ENCODE measurements at regions not wholly inside any gene's neighbourhood (a gene's known extent, or its start where the extent isn't known, plus 50 kb on each side); places are given as distances from the start of the nearest gene placed in this dataset.
"Not testable (repeated sequence)": the region's sequence is repeated elsewhere in the genome, so short reads cannot be mapped to it uniquely, and the experiment has no call there.

GRCh38 chr1:208343226-208343625 is 99.0 kb upstream of the PLXNA2 start:
- DNase-seq (no peak), ATAC-seq (no peak)
- intact Hi-C loops (cut with DNase I, micrococcal nuclease), result no loop called here

- DNase-seq (no peak), ATAC-seq (no peak)
- intact Hi-C loops (cut with DNase I, micrococcal nuclease), result no loop called here
These were observed 100.1 kb upstream of the PLXNA2 start for GRCh38 chr1:208344202-208344857.

DNA sequence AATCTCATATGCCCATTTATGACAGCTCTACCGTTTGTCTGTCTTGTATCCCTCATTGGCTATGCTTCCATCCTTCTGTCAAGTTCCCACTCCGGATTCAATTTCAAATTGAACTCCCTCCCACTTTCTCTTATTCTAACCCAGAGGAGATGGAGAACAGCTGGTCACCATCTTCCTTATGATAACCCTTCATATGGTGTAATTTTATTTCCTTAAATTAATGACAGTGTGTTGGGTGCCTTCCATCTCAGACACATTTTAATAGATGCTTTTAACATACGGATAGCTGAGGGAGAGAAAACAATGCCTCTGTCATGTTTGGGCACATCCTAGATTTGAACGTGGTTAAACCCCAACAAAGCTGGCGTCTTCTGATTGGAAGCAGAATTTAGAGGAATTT is 103.0 kb upstream of the PLXNA2 start:
- ATAC-seq (no peak), DNase-seq (no peak)
- intact Hi-C loops (cut with DNase I, micrococcal nuclease), result no loop called here

- no peak for DNase-seq
- intact Hi-C loops (cut with DNase I, micrococcal nuclease), result no loop called here
These were observed 105.6 kb upstream of the PLXNA2 start for GRCh38 chr1:208349694-208350330.

DNA sequence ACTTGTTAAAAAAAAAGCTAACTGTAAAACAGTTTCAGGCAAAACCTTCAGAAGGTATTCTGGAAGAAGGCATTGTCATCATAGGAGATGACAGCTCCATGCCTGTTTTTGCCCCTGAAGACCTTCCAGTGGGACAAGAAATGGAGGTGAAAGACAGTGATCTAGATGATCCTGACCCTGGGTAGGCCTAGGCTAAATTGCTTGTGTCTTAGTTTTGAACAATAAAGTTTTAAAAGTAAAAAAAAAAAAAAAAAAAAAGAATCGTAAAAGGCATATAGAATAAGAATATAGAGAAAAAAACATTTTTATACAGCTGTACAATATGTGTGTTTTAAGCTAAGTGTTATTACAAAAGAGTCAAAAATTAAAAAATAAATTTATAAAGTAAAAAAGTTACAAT is 106.6 kb upstream of the PLXNA2 start:
- ATAC-seq, result no peak
- intact Hi-C loops (cut with DNase I, micrococcal nuclease), result no loop called here
- DNase-seq, result no peak

More at GRCh38 chr1:208349694-208350330, 105.6 kb upstream of the PLXNA2 start:
- no peak for ATAC-seq

- intact Hi-C loops (cut with DNase I, micrococcal nuclease), result no loop called here
- ATAC-seq, result no peak
- no peak for DNase-seq
These were observed 107.7 kb upstream of the PLXNA2 start for GRCh38 chr1:208351838-208352237.

GRCh38 chr1:208353797-208354196 is 109.6 kb upstream of the PLXNA2 start:
- ATAC-seq; DNase-seq; intact Hi-C loops (cut with DNase I, micrococcal nuclease): not testable (repeated sequence)

DNA sequence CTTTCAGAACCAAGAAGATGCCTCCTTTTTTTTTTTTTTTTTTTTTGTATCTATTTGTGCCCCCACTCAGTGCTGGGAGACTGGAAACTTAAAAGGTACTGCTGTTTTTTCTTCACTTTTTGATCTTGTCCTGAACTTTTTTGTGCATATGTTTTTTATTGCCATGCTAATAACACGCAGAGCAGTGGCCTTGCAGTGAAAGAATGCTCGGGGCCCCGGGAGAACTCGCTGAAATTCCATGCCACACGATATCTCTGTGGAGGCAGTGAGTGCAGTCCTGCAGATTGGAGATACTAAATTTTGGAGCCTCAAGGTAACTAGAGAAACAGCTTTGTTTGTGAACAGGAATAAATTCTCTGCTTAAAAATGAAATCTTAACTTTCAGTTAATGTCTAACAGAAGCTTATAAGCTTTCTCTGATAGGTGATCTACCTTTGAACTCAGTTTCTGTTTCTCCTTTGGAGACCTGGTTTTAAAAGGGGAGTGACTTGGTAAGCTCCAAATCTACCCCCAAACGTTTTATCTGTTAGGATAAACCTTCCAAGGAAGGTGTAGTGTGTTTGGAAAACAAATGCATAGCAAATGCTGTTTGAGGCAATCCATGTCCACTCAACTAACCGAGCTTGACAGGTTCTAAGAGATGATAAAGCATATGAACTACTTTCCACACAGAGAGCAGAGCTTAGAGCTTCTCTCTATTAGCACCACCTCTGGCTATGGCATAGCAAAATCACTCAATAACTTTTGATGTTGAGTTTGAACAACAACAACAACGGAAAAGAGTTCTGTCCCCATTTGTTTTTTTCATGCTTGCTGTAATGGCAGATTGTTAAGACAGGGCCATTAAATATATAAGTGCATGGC is 113.7 kb upstream of the PLXNA2 start:
- no peak for DNase-seq
- intact Hi-C loops (cut with DNase I, micrococcal nuclease), result no loop called here
- peak; percentile 32 for ATAC-seq

- DNase-seq (no peak), ATAC-seq (no peak)
- intact Hi-C loops (cut with DNase I, micrococcal nuclease), result no loop called here
These were observed 114.5 kb upstream of the PLXNA2 start for GRCh38 chr1:208358651-208359050.

DNA sequence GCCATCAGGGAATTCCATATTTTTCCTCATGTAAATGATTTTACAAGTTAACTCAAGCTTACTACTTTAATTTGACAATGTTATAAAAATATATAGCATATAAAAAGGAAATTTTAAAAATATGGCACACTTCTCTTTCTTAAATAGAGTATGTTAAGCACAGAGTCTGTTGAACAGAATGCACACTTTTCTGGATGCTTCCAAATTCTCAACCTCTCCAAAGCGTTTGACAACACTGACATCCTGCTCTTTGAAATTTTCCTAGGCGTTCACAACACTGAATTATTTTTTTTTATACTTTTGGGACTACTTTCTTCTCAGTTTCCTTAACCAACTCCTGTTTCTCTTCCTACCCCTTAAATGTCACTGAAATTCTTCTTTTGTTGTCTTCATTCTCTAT is 117.8 kb upstream of the PLXNA2 start:
- intact Hi-C loops (cut with DNase I, micrococcal nuclease), result no loop called here
- DNase-seq, result no peak
- no peak for ATAC-seq

GRCh38 chr1:208366559-208366958 is 122.4 kb upstream of the PLXNA2 start:
- DNase-seq (no peak), ATAC-seq (no peak)
- intact Hi-C loops (cut with DNase I, micrococcal nuclease), result no loop called here

- no peak for DNase-seq
- intact Hi-C loops (cut with DNase I, micrococcal nuclease), result no loop called here
- no peak for ATAC-seq
These were observed 124.9 kb upstream of the PLXNA2 start for GRCh38 chr1:208369045-208369444.

GRCh38 chr1:208369658-208370057 is 125.5 kb upstream of the PLXNA2 start:
- ATAC-seq (no peak), DNase-seq (no peak)
- intact Hi-C loops (cut with DNase I, micrococcal nuclease), result no loop called here

GRCh38 chr1:208374391-208374941 is 130.3 kb upstream of the PLXNA2 start:
- intact Hi-C loops (cut with DNase I, micrococcal nuclease), result no loop called here
- ATAC-seq (no peak), DNase-seq (no peak)

DNA sequence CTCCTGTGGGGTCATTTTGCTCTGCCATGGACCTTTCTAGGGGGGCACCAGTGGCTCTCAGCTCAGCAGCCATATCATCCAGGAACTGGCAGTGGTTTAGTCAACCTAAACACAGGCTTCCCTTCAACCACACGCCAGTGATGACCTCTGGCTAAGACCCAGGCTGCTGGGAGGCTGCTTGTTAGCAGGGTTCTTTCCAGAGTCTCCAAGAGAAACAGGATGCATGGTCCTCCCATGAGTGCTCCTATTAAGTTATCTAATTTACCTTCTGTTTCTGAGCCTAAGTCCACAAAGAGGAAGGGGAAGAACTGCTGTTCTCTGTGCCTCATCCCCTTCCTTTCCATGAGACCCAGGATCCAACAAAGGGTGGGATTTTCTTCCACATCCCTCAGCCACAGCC is 137.3 kb upstream of the PLXNA2 start:
- intact Hi-C loops (cut with DNase I, micrococcal nuclease), result no loop called here
- no peak for ATAC-seq
- DNase-seq, result no peak

DNA sequence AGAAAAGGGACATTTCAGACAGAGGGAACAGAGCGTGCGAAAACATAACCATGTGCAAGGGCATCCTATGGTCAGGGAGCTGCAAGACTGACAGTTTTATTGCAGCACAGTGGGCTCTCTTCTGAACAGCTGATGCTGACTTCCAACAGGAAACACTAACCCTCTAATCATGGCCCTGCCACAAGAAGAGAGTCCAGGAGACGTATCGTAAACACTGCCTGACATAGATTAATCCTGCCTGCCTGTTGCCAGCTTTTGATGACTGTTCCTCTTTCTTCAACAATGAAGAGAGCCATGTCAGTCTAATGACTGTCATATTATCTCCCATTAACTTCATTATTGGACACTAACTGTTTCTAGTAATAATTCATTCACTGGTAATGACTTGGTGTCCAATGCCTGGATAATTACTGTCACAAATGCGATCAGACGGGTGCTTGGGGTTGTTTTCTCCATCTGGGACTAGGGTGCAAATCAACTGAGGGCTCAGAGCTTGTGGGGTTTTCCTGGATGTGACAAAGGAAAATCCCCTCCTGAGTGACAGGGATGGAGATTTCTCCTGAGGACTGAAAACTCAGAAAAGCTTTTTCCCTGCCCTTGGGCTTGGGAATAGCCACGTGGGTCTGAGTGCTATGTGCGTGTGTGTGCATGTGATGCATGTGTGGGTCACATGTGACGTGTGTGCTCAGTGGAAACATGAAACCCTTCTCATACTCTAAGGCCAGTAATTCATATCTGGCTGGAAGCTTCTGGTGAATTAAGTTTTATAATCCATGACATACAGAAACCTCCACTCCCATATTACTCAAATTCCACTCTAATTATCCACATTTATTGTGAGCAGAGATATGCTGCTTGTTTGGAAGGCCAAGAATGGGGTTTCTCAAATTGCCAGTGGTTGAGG is 144.0 kb upstream of the PLXNA2 start:
- ATAC-seq (no peak), DNase-seq (no peak)
- intact Hi-C loops (cut with DNase I, micrococcal nuclease), result no loop called here

DNA sequence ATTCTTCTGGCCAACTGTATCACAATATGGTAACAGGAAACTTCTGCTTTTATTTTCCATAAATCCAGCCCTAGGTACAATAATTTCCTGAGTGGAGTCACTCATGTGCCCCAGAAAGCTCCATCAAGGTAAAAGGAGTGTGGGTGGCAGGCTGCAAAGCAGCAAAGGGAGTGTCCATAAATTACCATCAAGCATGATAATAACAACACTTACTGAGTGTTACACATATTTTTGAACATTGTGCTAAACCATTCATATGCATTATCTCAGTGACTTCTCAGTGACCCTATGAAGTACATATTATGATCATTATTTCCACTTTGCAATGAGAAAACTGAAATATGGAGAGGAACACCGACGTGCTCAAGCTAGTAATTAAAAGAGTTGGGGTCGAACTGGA is 149.2 kb upstream of the PLXNA2 start:
- intact Hi-C loops (cut with DNase I, micrococcal nuclease), result no loop called here
- ATAC-seq (no peak), DNase-seq (no peak)

DNA sequence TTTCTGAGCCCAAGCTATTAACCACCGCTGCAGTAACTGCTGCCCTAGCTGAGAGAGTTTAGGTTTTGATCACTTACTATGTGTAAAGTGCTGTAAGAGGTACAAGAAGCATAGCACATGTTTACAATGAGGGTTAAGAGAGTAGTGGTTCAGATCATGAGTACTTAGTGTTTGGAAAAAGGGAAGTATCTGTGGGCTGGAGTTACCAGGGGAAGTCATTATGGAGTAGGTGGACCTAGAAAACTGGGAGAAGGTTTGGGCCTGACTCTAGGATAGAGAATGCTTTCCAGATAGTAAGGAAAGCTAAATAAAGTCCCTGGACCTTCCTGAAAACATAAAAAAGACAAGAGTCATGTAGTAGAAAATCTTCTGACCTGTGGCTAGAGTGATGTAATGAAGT is 149.6 kb upstream of the PLXNA2 start:
- ATAC-seq (no peak), DNase-seq (no peak)
- intact Hi-C loops (cut with DNase I, micrococcal nuclease), result no loop called here

DNA sequence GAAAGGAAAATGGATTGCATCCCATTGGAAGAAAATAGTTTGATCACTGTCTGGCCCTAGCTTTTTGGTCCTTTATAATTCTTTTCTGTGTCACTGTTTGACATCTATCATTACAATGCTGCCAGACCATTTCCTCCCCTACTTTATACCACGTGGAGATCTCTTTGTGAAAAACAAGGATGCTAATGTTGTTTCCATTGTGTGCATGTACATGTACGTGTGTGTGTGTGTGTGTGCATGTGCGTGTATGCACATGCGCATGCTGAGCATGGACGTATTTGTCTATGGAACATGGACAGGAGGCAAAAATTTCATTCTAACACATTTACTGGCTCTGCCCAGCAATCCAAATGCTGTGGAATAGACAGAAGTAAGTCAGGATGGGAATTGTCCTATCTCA is 153.1 kb upstream of the PLXNA2 start:
- ATAC-seq (no peak), DNase-seq (no peak)
- intact Hi-C loops (cut with DNase I, micrococcal nuclease), result no loop called here

Data from left colon (tissue), 2 donors.